ENCODE measurements at regions not wholly inside any gene's neighbourhood (a gene's known extent, or its start where the extent isn't known, plus 50 kb on each side); places are given as distances from the start of the nearest gene placed in this dataset.

DNA sequence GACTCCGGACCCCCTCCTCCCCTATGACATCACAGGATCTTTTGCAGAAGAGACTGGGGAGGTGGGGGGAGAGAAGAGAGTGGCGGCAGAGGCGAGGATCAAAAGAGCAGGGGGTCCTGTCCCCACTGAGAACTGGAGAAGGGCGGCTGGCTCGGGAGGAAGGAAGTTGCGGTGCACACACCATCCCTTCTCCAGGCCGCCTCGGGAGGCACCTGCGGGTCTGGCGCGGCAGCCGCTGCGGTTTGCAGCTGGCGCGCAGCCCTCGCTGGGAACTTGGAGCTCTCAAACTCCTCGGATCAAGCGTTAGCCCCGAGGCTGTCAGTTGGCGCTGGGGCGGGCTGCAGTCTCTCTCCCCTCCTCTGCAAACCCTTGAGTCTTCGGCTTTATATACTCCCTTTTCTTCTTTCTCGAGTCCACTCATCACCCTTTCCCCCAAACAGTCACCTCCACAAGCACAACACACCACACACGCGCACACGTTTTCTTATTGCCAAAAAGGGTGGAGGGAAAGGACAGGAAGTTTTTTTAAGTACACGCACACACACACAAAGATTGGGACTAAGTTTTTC is 180.7 kb downstream of the TBXT start:
- DNase-seq (ENCODE audit: low read depth in 2 of 2) = no peak

DNA sequence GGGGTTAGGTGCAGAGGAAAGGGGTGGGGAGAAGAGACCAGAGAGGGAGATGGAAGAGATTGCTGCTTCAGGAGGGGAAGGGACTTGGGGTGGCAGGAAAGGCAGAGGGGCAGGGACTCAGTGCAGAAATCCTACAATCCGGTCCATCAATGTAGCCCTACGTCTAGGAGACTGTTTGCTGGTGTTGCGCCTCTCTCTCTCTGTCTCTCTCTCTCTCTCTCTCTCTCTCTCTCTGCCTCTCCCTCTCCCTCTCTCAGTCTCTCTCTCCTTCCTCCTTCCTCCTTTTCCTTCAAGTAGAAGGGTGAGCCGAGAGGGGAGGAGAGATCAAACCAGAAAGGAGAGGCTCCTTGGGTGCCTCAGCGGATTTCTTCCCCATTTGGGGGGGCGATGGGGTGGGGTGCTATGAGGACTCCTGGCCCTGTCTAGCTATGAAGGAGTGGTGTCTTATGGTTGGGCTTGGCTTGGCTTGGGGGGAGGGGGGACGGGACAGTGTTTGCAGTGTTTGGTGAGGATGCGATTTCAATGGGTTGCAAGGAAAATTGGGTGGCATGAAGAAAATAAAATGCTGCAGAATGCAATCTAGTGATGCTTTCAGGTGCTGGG is 181.2 kb downstream of the TBXT start:
- no peak for DNase-seq (ENCODE audit: low read depth in 2 of 2)

DNA sequence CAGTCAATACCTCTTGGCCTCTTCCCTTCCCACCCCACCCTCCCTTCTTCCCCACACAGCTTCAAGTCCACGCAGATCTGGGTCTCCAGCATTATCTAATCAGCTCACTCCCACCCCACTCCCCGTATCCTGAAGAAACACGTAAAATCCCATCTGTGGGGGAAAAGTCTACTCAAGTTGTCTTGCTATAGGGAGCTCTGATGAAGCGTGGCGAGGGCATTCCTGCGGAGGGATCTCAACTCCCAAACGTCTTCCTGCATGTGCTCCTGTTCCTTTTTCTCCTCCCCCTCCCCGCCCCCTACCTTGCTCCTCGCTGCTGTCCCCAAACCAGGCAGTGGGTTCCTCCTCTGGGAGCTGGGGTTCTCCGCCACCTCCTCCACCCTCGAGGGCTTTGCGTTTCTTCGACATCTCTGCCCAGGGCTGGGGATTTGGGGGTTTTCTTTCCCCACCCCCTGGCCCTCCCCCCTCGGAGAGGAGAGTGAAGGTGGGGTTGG is 181.8 kb downstream of the TBXT start:
- DNase-seq (ENCODE audit: low read depth in 2 of 2) = no peak

DNA sequence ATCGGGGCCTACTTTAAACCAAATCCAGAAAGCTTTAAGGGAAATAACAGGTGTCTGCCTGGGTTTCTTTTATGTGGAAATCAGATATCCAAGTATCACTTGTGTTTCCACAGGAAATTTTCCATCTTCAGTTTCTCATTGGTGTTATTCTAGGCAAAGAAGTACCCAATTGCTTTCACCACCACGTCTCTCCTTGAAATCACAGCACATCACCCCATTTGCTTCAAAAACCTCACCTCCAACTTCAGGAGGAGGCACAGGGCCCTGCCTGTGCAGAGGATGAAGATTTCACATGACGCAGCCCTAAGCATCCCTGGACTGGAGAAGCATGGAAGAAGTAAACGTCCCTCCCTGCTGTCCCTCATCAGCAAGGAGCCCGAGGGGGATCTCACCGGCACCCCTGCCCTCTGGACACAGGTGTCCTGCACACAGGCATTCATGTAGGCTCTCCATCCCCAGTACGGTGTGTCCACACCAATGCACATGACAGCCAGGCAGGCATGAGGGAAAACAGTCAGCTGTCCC is 182.3 kb downstream of the TBXT start:
- no peak for DNase-seq (ENCODE audit: low read depth in 2 of 2)

DNA sequence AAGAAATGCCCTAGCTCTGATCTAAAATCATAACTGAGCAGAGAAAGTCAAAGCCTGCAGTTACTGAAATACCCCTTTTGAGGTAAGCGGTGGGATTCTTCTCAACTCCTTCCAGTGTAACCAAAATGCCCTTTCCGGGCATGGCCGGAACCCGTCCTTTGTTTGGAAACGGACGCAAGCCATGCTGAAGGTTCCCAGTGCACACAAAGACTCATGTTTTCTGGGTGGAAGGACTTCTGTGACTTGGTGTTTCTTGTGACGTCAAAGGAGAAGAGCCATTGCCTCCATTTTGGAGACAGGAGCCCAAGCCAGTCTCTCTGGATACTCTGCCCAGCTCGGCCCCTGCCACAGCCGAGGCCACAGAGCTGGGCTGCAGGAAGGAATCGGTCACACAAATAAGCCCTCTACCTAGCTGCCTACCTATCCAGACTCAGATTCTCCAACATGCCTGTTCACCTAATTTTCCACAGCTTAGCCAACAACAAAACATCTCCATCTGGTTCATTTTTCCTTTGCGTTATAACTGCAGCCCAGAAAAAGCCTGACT is 182.8 kb downstream of the TBXT start:
- DNase-seq (ENCODE audit: low read depth in 2 of 2) = no peak

DNA sequence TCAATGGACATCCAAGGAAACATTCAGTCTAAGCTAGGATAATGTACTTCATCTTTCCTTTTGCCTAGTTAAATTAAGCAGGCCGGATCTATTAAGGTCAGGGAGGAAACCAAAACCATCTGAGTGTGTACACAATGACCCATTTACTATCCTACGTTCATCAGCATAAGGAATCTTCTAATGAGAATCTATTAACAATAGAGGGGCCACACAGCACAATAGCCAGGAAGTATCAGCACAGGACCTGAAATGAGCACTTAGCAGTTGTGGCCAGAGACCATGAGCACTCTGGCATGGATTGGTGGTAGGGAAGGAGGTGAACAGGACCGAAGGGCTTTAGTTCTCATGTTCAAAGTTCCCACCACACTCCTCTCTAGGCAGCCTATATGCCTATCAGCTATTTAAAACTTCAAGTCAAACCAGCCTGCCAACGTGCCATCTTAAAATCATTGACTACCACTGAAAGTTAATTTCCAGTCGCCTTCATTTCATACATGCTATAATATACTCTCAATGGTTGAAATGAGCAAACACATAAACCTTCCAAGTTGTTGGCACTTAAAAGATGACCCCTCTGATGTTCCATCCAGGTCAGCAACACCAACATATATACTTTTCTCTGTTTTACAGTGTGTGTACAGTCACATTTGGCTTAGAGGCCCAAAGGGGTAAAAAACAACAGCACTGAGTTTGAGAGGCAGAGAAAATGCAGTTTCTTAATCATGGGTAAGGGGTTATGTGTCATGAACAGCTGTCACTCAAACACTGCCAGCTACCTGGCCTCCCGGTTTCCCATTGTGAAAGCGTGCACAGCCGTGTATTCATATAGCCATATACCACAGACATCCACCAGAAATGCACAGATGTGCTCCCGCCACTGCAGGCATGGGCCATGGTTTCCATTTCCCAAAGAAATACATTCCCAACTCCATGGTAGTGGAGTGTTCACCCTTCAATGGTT is 184.3 kb downstream of the TBXT start:
- DNase-seq (ENCODE audit: low read depth in 2 of 2) = no peak

DNA sequence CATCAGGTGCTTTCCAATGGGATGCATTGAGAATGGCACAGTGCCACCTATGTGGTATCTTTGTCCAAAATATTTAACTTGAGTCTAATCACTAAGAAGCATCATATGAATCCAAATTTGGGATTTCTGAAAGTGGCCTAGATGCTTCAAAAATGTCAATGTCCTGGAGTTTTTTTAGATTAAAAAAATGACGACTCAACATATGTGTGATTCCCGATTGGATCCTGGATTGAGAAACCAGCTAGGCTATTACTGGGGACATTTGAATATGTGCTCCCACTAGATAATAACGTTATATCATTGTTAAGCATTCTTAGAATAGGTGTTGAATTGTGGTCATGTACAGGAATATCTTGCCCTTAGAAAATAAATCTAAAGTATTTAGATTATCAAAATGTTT is 189.2 kb downstream of the TBXT start:
- DNase-seq (ENCODE audit: low read depth in 2 of 2) = no peak

DNA sequence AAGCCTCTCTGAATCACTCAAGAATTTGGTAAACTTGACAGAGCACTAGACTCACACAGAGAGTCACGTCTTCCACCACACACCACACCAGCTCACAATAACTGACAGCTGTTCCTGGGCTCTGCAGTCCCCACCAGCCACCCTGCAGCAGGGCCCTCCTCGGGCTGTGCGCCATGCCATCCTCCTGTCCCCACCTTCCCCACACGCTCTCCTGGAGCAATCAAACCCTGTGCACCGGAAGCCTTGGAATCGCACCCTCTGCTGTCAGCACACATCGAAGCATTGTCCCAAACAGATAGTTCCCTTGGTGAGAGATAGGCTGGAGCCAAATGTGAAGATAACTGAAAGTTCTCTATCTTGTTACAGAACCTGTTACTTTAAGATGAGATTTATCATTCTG is 191.0 kb downstream of the TBXT start:
- no peak for DNase-seq (ENCODE audit: low read depth in 2 of 2)

DNA sequence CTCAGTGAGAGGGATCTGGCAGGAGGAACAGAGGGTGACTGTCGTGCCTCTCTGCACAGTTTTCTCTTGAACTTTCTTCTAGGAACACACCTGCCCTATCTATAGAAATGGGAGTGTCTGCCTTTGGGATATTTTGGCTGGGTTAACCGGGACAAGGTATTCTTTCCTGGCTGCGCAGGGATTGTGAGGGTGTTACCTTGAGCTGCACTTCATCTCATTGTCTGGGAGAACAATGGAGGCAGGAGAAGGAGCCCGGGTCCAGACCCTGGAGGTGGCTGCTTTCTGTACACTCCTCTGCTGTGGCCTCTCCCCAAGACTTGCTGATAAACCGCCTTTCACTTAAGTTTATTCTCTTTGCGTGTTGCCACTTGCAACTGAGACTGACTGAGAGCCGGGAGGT is 192.8 kb downstream of the TBXT start:
- DNase-seq (ENCODE audit: low read depth in 2 of 2) = no peak

DNA sequence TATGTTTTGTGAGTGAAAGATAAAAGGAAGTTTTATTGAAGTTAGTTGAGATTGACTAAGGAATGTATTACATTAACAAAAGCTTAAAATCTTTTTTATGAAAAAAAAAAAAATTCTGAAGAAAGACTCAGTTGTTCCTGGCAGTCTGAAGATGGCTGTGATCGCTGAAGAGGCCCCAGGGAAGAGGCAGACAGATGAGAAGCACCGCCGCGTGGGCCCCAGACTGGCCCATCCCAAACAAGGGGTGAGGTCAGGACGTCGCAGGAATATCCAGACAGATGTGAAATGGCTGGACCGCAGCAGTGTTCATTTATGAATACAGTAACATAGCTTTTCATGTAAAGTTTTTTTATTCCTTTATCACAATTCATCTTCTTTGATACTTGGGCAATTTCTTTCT is 194.2 kb downstream of the TBXT start:
- DNase-seq (ENCODE audit: low read depth in 2 of 2) = no peak

DNA sequence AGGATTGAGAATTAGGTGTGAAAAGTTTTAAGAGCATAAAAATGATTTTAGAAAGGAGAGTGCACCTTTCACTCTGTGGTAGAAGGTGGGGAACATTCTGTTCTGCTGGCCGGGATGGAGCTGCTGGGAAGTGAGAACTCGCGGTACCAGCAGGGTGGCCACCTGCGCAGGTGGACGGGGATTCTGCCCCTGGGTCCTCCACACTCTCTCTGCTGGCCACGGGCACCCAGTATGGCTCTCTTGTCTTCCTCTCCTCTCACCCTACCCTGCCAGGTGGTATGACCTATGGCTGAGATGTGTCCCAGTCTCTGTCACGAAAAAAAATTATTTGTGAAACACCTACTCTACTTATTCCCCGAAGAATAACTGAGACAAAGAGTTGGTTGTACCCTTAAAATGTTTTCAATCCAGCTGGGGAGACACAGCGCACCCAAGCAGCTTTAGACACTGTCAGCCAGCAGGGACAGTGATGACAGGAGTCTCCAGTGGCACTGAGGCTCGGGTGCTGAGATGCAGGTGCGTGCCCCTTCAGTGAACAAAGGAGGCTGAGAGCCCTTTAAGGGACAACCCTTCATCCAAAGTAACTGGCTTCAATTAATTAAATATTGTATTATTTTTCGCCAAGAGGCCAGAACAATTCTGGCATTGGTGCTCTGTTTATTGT is 195.4 kb downstream of the TBXT start:
- no peak for DNase-seq (ENCODE audit: low read depth in 2 of 2)

DNA sequence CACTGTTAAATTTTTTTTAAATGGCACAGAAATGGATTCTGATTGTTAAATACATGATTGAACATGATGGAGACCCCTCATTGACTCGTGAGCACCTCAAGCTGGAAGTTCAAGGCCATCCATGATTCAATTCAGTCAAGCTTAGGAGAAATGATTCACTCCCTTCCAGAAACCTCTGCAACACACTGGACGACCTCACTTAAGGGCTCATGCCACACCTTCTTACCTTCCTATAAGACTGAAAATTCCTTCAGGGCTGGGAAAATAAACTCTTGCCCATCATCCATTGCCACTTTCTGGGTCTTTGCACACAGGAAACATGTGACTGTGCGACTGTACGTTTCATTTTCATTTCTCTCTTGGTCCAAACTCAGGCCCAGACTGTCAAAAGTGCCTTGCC is 196.4 kb downstream of the TBXT start:
- DNase-seq (ENCODE audit: low read depth in 2 of 2) = no peak

DNA sequence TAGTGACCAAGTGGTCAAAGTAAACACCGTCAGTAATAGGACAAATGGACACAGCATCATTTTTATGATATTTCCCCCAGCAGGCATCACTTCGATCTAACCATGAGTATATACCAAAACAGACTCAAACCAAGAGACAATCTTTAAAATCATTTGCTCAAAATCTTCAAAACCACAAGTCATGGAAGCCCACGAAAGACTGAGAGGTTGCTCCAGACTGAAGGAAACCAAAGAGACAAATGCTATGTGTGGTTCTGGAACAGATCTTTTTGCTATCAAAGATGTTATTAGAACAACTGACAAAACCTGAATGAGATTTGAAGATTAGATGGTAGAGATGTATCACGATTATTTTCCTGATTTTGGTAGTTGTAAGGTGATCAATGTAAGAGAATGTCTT is 197.7 kb downstream of the TBXT start:
- DNase-seq (ENCODE audit: low read depth in 2 of 2) = no peak

DNA sequence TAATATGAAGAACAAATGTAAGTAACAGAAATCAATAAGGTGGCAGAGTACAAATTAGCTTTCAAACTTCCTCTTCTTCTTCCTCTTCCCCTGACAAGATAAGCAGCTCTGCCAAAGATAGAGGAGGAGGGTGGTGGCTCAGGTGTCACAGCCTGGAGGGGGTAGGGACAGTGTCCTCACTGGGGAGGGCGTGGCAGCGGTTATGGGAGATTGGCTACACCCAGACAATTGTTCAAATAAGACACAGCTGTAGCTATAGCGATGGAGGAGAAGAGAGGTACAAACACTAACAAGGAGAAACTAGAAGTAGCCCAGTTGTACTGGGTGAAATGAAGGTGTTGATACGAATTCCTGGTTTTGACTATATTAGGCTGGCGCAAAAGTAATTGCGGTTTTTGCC is 198.5 kb downstream of the TBXT start:
- no peak for DNase-seq (ENCODE audit: low read depth in 2 of 2)

DNA sequence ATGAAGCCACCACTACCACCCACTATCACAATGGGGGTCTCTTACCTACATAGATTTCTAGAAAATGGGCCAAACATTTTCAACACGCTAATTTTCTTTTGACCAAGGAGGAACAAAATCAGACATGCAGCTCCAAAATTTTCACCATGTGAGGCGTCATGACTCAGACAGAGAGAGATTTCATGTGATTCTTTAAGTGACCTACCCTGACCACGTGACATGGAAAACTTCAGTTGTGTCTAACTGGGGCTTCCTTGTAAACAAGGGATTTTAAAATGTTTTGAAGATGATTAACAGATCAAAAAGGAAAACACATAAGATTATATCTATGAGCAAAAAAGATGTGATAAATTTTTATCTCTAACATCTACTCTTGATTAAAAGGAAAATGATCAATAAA is 199.2 kb downstream of the TBXT start:
- no peak for DNase-seq (ENCODE audit: low read depth in 2 of 2)

DNA sequence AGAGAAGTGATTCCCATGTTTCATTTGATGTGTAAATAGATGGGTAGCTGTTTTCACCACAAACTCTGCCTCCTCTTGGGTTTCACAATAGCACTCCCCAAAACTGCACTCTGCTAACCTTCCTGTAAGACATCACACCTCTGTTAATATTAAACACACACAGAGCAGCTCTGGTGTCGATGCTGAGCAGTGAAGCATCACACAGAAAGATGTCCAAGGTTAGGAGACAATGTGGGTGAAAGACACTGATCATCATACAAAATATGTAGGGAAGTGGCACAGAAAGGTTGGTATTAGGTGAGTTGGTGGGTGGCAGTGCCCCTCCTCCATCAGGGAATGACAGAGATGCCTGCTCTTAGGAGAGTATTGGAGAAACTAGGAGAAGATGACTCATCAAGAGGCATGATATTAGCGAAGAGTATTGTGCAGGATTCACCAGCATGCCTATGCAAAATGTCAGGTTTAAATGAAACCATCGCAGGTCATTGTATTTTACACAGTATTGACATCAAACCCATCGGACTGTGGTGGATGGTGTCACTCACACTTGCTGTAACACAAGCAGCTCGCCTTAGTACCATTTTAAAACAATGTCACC is 199.7 kb downstream of the TBXT start:
- no peak for DNase-seq (ENCODE audit: low read depth in 2 of 2)

DNA sequence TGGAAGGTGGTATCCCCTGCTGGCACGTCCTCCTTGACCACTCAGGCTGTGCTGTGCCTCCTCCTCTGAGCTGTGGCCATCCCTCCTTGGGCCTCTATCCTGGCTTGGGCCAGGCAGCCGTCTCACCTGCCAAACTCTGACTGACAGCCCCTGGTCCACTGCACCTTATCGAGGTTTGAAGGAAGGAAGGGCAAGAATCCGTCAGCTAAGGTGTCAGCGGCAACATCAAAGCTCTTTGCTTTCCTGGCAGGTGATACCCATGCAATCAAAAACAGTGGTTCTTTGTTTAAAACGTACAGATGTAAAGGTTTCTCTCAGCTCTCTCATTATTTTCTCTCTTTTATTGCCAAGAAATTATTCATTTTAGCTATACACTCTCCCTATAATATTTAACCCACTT is 203.9 kb downstream of the TBXT start:
- DNase-seq (ENCODE audit: low read depth in 2 of 2) = no peak

DNA sequence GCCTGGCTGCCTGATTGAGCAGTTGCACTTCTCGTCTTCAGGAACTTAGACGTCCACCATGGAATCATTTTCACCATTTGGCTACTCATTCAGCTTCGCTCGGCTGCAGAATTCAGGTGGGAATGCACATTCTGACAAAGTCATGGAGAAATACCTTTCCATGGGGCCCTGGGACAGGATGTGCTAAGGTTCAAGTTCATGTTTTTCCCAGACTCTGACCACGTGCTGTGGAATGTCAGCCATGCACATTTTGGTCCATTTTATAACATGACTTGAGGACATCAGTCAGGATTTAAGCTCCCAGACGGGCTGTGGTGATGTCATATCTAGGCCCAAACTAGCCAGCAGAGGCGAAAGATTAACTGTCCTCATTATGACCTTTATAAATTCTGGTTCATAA is 205.3 kb downstream of the TBXT start:
- no peak for DNase-seq (ENCODE audit: low read depth in 2 of 2)

DNA sequence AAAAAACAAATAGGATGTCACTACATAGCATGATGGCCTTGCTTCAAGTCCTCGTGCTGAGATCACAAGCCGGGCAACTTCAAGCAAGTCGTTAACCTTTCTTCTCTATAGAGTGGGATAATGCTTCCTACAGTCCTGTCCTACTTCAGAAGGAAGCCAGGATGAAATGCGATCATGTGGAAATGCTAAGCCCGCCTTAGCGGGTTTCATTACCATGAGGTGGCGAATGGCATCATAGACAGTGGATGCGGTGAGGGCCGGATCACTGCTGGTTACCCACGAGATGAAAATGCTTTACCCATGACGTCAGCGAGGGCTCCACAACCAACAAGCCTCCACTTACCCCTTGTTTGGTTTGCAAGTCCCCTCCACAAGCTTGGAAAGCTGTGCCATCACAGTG is 206.4 kb downstream of the TBXT start:
- no peak for DNase-seq (ENCODE audit: low read depth in 2 of 2)

DNA sequence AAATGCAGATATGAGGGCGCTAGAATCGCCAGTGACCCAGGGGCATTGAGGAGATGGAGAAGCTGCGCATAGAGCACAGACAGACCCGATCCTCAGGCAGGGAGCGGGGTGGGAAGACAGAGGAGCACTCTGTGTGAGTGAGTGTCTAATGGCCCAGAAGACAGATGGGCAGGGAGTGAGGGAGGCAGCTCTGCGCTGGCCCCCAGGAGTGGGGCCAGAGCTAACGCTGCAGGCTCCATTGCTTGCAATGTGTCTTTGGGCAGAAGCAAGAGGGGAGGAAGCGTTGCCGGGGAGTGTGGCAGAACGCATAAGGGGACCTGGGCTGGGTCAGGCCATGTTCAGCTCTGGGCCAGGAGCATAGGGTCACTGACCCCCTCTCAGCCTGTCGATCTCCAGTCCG is 207.0 kb downstream of the TBXT start:
- no peak for DNase-seq (ENCODE audit: low read depth in 2 of 2)

DNA sequence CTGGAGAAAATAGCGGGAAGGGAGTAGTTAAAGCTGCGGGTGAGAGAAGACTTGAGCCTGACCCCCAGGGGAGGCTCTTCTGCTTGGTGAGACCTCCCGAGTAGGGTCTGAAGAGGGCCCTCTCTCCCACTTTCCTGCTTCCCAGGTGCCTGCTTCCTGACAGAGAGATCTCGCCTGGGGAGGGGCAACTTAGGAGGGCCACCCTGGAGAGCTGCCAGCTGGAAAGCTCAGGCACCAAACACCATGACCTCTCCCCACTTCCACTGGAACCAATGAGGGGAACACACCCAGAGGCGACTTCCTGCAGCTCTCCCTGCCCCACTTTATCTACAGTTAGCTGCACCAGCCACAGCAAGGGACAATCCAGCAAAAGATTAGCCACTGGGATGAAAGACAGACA is 208.0 kb downstream of the TBXT start:
- DNase-seq (ENCODE audit: low read depth in 2 of 2) = no peak

Measured in stimulated activated CD4-positive, alpha-beta T cell treated with anti-CD3 and anti-CD28 coated beads, Interleukin-4, amount 100 ng/mL, for 48 hours (primary cell).